GM12892 (cell line): ENCODE measurements at regions not wholly inside any gene's neighbourhood (a gene's known extent, or its start where the extent isn't known, plus 50 kb on each side); places are given as distances from the start of the nearest gene placed in this dataset.

Experiments
- POLR2A ChIP-seq: IDR thresholded peaks from 2 replicates; pipeline ENCODE4 v1.6.1; 2011; ENCODE audit warnings: low read depth, low read length, control low read depth
- POLR2AphosphoS5 ChIP-seq: IDR thresholded peaks from 2 replicates; pipeline ENCODE4 v1.6.1; 2011; ENCODE audit warnings: low read depth, low read length, control low read depth
- TAF1 ChIP-seq: IDR thresholded peaks from 2 replicates; pipeline ENCODE4 v1.6.1; 2011; ENCODE audit warnings: low read depth, mild to moderate bottlenecking, control low read depth, low read length, borderline replicate concordance

GRCh38 chr6:169920359-169921020 is 169.1 kb downstream of the ERMARD start:
- TF ChIP-seq POLR2A (no peak), POLR2AphosphoS5 (no peak), TAF1 (no peak)
